GM18861 (cell line): ENCODE measurements at regions not wholly inside any gene's neighbourhood (a gene's known extent, or its start where the extent isn't known, plus 50 kb on each side); places are given as distances from the start of the nearest gene placed in this dataset.

Experiments
- ATAC-seq: cut with Tn5 transposase; IDR thresholded peaks from one replicate; pipeline ENCODE4 v1.9.1; 2021; ENCODE audit not compliant: unreplicated experiment

DNA sequence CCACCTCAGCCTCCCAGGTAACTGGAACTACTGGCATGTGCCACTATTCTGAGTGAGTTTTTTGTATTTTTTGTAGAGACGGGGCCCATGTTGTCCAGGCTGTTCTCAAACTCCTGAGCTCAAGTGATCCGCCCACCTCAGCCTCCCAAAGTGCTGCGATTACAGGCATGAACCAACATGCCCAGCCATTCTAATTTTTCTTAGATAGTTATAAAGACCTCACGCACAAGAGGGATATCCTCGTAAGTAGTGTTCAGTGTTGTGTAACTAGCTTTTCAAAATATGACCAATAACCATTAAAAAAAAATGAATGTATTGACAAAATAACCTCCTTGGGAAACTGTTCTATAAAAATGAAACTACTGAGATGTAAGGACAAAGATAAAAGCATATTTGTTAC is 90.5 kb upstream of the FERD3L start:
- no peak for ATAC-seq

DNA sequence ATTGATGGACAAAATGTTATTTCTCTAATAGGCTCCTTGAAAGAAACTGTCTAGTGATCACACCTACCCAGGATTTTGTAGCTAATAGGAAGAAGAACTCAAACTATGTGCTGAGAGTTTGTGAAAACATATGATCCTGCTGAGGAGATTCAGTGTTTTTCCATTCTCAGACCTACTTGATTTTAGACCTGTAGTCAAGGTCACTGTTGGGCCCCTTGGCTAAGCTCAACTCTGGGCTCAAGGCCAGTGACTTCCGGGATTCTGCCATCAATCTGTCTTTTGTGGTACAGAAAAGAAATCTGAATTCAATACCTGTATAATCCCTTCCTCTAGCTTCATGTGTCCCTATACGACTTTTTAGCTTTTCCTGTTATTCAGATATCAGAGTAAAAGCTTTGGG is 79.7 kb upstream of the FERD3L start:
- no peak for ATAC-seq

DNA sequence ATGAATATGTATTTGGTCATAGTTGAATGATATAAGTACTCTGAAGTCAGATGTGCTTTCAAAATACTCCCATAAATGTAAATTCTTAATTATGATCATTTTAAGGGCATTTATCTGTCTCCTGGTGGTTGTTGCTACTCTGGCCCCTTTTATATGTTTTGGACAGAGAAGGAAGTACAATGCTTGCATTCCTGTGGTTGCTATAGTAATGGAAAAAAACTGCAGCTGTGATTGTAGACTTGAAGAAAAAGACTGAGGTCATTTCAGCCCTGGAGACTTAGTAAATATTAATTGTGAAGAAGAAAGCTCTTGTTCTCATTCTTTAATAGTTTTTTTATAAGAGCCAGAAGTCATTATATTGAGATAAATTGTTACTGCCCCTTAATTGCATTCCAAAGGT is 70.2 kb upstream of the FERD3L start:
- ATAC-seq = no peak

DNA sequence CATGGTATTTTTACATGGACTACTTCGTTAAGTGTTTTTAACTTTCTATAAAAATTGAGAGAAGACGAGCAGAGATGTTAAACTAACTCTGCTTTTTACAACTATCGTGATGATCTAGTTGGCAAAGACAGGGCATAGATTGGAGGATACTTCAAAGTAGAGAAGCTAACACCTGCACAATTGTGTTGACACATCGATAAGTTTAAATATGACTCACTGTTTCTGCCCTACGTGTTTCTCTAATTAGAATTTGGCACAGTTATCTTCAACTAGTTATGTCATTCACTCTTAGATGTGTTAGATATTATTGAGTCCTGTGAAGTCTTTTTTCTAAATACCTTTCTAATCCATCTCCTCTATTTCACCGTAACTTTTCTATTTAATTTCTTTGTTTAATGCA is 68.5 kb upstream of the FERD3L start:
- ATAC-seq = no peak

DNA sequence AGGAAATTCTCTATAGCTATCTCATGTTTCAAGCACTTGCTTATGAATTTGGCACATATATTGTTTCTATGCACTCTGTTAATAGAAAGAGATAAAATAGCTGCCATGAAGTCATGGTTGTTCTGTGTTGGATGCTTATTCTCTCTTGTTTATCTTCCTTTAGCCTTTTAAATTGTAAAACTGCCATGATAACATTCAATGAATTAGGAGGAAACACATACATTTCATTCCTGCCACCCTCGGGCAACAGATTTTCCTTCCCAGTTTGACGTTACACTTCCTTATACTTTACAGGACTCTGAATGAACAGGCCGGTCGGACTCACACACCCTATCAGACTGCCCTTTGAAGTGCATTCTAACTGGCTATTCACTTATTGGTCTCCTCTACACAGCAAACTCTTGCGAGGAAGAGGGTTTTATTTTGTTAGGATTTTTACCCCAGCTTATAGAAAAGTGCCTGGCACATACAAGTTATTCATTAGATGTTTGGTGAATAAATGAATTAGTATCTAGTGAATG is 65.7 kb upstream of the FERD3L start:
- no peak for ATAC-seq

DNA sequence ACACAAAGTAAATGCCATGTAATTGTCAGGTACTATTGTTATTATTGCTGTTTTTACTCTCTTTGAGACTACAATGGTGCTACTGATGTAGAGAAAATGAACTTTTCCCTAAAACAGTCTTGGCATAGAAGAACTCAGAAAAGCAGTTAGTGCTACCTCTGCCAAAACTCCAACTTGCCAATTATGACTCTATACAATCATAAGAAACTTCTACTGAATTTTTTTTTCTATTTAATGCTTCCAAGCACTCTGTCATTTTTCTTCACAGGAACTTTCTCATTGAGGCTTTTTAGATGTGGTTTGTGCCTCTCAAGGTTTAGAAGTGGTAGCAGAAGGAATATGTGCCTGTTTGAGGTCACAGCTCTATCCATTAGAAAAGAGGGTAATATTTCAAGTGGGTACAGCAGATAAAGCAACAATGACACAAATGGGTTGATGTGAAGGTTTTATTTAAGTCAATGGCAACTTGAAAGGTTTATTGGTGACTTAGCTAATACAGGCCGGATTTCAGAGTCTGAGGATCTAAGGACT is 64.0 kb upstream of the FERD3L start:
- no peak for ATAC-seq

DNA sequence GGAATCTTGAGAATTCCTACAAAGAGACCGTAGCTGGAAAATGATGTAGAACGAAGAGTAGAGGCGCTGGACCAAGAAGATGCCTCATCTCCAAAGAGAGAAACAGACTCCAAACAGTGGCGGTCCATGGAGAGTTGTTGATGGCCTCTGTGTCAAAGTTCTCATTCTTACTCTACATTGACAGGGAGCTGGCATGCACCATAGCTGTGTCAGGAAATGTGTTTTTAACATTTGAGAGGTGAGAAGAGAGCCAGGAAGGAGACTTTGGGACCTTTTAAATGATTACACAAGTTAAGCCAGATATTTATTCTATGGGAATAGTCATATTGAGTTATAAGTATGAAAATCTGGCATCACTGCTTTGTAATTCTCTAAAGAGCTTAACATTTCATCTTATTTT is 61.5 kb upstream of the FERD3L start:
- no peak for ATAC-seq

DNA sequence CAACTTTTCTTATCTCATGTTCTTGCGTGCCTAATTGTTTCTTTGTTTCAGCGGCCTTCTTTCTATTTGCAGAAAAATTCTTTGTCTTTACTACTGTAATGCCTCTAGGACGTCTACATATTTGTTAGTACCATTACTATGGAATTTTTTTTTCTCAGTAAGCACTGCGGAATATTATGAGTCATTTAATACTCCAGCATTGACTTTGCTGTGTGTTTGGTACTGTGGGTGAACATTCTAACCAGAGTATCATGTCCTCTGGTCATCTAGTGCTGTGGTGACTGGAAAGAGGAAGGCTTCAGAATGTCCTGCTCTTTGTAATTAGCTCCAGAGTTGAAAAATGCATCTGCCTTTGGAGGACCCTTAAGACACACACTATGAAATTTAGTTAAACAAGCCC is 58.5 kb upstream of the FERD3L start:
- ATAC-seq = no peak

DNA sequence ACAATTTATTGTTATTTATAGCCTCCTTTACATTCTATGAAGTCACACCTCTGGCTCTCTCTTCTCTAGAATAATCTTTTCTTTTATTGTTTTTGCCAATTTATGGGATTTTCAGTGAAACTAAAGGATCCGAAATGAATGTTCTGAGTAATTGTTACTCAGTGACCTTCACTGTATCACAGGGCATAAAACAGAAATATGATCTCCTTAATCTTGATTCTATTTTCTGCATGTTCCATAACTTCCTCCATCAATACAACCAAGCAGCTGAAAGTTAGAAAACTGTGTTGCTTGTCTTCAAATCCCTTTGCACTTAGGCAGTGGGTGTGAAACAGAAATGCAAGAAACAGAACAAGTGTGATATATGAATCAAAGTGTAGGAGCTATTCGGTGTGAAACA is 57.4 kb upstream of the FERD3L start:
- ATAC-seq = no peak
